NAMALWA (cell line): ENCODE measurements at regions not wholly inside any gene's neighbourhood (a gene's known extent, or its start where the extent isn't known, plus 50 kb on each side); places are given as distances from the start of the nearest gene placed in this dataset.

Source experiments
- DNase-seq: peaks from one replicate; pipeline ENCODE4 v3.0.0-alpha.2; 2015; ENCODE audit warnings: low spot score

DNA sequence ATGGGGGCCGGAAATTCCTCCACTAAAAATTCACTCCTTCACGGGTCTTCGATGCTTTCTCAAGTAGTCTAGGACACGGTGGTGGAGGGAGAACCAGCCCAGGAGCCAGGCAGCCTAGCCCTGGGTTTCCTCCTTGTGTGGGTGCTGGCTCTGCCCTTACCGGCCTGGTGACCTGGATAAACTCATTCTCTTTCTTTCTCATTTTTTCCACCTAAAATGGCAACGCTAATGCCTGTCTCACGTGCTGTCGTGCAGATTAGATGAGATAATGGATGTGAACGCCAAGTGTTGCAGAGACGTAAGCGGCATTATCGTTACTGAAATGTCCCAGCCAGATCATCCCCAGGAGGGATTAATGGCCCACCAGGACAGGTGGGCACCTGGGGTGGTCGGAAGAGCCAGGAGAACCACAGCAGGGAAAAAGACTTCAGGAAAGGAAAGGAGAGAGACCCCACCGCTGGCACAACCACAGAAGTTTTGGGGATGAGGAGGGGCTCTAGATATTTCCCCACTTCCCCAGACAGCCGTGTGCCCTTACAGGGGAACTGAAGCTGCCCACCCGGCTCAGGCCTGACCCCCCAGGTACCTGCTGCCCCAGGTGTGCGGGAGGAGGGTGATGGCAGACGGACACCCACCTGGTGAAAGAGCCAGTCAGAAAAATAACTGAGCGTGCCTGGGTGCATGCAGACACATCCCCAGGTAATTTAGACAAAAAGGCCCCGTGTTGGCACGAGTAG is 100.8 kb upstream of the ASAP2 start:
- no peak for DNase-seq

- no peak for DNase-seq
Measured at GRCh38 chr2:9103663-9104277, 100.3 kb upstream of the MBOAT2 start.

DNA sequence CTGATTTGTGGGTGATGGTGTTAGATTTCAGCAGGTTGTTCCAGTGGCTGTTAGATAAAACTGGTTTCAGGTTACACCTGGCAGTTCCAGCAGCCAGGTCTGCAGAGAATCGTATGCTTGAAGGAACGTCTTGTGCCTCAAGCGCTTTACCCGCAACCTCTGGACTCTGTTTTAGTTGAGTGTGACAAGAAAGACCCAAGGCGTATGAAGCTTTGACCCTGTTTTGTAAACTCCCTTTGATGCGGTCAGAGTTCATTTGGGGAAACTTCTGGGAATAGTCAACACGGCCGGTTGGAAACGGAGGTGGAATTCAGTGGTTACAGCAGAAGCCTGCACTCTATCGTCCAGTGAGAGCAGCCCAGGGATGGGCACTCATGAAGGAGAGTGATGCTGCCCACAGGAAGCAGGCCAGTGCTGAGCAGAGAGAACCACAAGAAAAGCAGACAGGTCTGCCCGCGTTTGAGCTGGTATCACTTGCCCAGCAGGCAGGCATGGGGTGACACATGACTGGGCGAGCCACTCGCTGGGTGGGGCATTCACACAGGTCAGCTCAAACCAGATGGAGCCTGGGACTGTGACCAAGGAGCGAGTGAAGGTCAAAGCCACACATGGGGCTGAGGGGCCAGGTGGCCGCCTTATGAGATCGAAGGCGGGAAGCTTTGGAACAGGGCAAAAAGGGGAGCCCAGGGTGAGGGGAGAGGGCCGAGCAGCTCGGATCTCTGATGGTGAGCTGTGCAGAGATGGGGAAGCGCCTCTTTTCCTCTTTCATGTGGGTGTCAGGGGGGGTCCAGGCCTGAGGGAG is 99.6 kb upstream of the MBOAT2 start:
- DNase-seq: no peak

DNA sequence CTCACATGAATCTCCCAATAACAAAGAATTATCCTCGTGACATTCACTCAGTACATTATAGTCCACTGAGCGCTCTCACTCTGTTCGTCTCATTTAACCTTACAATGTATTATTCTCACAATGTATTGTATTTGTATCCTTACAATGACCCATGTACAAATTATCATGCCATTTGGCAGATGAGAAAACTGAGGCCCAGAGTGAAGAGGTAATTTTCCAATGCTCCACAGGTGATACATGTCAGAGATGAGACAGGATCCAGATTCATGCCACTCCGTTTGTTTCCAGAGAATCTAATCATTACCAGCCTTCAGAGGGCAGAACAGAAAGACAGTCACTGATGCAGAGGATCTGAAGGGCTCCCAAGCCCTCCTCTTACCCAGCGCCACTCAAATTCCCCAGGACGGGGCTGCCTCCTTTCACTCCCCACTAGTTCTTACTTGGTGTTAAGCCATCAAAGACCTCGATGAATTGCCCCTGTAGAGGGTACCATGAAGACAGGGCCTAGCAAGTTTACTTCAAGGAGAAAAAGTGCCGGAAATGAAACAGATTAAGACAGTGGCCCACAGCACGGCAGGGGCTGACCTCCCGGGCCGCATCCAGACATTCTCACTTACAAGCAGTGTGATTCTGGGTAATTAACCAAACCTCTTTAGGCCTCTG is 98.4 kb upstream of the MBOAT2 start:
- DNase-seq: no peak

DNA sequence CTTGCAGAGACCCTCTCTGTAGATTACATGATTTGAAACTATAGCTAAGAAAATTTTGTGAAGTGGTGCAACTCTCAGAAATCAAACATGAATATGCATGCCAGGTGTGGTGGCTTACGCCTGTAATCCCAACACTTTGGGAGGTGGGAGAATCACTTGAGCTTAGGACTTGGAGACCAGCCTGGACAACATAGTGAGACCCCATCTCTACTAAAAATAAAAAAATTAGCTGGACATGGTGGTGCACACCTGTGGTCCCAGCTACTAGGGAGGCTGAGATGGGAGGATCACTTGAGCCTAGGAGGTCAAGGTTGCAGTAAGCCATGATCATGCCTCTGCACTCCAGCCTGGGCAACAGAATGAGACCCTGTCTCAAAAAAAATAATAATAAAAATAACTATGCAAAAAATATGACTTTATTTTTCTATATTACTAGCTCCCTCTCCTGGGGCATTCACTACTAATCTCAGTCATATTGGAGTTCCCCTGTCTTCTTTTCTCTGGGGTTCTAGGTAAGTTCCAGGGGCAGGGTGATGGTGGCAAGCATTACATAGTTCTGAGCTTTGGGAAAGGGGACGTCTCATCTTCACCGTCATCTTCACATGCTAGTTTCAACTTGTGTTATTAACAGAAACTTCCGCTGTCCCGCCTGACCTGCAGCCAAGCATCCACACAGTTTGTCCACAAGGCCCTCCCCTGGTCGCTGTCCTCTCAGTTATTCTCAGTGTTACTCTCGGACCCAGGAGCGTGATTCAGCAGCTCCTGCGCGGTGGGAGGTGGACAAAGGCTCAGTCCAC is 96.8 kb upstream of the MBOAT2 start:
- no peak for DNase-seq

- no peak for DNase-seq
Measured at GRCh38 chr2:9099341-9099751, 95.9 kb upstream of the MBOAT2 start.

- DNase-seq: no peak
Measured at GRCh38 chr2:9097892-9098291, 94.4 kb upstream of the MBOAT2 start.

DNA sequence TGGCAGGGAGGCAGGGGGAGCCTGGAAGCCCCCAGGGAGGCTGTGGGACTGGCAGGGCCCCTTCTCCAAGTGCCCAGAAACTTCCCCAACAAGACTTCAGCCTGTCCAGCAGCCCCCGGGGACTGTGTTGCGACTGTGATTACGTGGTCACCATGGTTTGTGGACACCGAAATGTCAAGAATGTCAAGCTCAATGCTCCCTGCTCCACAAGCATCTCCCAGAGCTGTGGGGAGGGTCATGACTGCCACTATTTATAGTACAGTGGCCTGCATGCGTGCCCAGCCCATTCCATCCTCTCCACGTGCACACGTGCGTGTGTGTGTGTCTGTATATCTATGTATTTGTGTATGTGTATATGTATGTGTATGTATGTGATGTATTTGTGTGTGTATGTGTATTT is 93.8 kb upstream of the MBOAT2 start:
- DNase-seq: no peak

DNA sequence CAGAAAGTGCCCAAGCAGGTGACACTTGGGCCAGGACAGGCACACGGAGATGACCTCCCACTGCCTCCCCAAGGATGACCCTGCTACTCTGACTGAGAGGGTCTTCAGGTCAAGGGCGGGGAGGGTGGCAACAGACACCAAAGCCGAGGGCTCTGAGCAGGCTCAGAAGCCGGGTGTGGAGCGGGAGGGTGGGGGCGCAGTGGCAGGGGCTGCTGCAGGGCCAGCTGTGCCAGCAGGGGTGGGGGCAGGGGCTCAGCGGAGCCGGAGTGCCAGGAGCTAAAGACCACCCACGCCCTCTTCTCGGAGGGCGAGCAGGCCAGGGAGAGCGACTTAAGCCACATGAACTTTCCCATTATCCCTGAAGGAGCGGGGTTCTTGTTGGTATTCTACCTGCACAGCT is 93.3 kb upstream of the MBOAT2 start:
- DNase-seq: no peak

DNA sequence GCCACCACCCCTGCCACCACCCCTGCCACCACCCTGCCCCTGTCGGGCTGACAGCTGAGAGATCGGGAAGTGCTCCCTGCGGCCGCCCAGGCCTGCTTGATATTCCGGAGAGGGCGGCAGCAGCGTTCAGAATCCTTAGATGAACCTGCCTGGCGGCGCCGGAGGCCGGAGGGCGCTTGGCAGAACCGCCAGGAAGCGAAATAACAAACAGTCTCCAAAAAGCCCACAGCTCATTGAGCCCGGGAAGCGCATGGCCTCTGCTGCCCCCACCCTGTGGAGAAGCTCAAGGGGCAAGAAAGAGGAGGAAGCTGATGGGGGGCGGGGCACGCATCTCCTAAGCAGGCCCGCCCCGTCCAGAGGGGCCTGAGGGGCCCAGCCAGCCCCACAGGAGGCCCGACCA is 92.2 kb upstream of the MBOAT2 start:
- DNase-seq: no peak

GRCh38 chr2:9095226-9095625 is 91.7 kb upstream of the MBOAT2 start:
- no peak for DNase-seq

DNA sequence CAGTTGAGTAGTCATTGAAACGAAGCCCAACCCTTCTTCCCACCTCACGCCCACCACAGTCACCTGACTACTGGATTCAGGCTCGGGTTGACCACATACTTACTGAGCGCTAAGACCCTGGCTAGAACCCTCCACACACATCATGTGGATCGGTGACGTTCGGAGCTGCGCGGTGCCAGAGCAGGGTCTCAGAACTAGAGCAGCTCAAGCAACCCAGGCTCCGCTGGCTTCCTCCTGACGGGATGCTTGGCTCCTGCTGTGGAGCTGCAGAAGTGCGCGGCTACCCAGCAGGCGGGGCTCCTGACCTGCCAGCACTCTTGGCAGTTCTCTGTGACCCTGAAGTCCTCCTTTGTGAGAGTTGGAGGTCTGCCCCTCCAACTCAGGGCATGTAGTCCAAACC is 90.6 kb upstream of the MBOAT2 start:
- no peak for DNase-seq

- DNase-seq: no peak
Measured at GRCh38 chr2:9093324-9093723, 89.8 kb upstream of the MBOAT2 start.

DNA sequence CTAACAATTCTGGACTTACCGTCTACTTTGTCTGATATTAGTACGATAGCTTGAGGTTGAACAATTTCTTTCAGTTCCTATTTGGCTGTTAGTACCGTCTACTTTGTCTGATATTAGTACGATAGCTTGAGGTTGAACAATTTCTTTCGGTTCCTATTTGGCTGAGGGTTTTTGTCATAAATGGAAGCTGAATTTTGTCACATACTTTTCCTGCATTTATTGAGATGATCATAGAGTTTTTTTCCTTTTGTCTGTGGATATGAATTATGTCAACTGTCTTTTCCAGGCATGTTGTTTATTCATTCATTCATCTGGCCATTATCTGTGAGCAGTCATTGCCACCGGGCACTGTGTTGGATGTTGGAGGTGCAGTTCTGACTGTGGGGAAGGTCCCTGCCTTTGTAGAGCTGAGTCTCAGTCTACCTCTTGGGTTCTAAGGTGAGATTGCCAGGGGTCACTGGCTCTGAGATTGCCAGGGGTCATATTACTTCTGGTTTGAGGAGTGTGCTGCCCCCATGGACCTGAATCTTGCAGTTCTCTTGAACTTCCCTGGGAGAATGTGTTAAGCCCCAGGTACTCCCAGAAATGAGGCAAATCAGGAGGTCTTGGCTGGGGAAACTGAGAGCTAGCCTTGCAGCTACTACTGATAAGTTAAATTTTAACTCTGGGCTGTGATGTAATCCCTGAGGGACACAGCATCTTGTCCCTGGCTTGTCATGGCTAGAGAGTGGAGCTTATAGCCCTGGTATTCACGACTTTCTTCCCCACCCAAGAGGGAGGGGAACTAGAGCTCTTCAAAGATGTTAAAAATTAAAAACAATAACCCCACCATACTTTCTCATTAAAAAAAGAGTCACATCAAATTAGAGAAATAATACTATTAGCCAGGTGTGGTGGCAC is 89.1 kb upstream of the MBOAT2 start:
- DNase-seq: no peak

GRCh38 chr2:9091811-9092210 is 88.3 kb upstream of the MBOAT2 start:
- DNase-seq: no peak

DNA sequence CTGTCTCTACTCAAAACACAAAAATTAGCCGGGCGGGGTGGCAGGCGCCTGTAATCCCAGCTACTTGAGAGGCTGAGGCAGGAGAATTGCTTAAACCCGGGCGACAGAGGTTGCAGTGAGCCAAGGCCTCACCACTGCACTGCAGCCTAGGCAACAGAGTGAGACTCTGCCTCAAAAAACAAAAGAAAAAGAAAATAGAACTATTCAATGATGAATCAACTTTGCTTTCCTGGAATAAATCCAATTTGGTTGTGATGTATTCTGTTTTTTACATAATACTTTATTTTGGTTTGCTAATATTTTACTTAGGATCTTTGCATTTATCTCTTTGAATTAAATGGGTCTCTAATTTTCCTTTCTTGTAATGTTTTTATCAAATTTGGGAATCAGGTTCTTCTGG is 86.3 kb upstream of the MBOAT2 start:
- no peak for DNase-seq

DNA sequence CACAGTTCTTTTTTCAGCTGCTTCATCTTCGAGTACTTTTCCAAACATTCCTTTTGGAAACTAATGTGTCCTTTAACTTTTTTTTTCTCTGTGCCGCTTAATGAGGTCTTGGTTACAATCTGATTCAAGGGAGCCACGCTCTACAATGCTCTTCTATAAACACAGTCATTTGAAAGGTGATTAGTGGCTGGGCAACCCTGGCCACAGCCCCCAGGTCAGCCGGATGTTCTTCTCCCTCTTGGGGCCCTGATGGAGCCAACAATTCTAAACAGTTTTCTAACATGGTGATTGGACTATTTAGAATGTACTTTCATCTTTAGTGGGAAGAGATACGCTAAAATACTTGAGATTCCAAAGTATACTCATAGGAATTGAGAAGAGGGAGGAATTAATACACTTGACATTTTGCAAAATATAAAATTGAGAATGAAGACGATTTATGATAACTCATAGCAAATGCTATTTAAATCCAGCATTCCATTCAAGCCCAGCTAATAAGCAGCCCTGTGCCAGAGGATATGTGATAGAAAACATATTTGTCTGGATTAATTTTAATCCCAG is 83.7 kb upstream of the MBOAT2 start:
- no peak for DNase-seq

DNA sequence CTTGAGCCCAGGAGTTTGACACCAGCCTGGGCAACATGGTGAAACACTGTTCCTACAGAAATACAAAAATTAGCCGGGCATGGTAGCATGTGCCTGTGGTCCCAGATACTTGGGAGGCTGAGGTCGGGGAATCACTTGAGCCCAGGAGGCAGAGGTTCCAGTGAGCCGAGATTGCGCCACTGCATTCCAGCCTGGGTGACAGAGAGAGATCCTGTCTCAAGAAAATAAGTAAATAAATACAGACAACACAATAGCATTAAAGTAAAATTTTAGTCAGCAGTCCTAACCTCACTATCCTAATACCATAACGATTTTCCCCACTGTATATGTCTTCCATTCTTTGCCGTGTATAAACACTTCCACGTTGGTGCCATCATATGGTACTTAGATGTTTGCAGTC is 83.0 kb upstream of the MBOAT2 start:
- DNase-seq: no peak

- DNase-seq: no peak
Measured at GRCh38 chr2:9085353-9085752, 81.9 kb upstream of the MBOAT2 start.

GRCh38 chr2:9083287-9083686 is 79.8 kb upstream of the MBOAT2 start:
- DNase-seq: no peak

DNA sequence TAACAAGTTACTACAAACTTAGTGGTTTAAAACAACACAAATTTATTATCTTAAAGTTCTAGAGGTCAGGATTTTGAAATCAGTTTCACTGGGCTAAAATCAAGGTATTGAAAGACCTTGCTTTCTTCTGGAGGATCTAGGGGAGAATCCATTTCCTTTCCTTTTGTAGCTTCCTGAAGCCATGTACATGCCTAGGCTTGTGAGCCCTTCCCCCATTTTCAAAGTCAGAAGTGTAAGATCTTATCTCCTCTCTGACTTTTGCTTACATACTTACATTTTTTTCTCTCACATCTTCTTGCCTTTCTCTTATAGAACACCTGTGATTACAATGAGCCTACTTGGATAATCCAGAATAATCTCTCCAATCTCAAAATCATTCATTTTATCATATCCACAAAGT is 78.7 kb upstream of the MBOAT2 start:
- no peak for DNase-seq
